ENCODE measurements at regions not wholly inside any gene's neighbourhood (a gene's known extent, or its start where the extent isn't known, plus 50 kb on each side); places are given as distances from the start of the nearest gene placed in this dataset.

GRCh38 chr13:44031555-44031954, 151.9 kb downstream of the LACC1 start:
- intact Hi-C loops (cut with DNase I; ENCODE audit: low total_unique reads), result no loop called here
- H3K36me3 ChIP-seq, result no peaks in the 10 kb centered on the region
- no peak for TF ChIP-seq CTCF (IDR thresholded peaks at IDR 0.05)
- TF ChIP-seq POLR2A (IDR thresholded peaks at IDR 0.05), result no peak
- no peak for TF ChIP-seq POLR2AphosphoS5 (IDR thresholded peaks at IDR 0.05)
- no peak for DNase-seq (ENCODE audit: low spot score in 2 of 2)
- H3K4me1 ChIP-seq, result no peaks in the 10 kb centered on the region
- H3K9me3 ChIP-seq, result no peaks in the 10 kb centered on the region
- no peak overlapping the region for H3K4me3 ChIP-seq
- H3K27ac ChIP-seq, result no peak overlapping the region
- no peaks in the 10 kb centered on the region for H3K27me3 ChIP-seq

GRCh38 chr13:44032802-44033201, 153.1 kb downstream of the LACC1 start:
- no peak for DNase-seq (ENCODE audit: low spot score in 2 of 2)
- no peaks in the 10 kb centered on the region for H3K27me3 ChIP-seq
- H3K4me1 ChIP-seq, result no peaks in the 10 kb centered on the region
- H3K27ac ChIP-seq, result no peak overlapping the region
- TF ChIP-seq POLR2A (IDR thresholded peaks at IDR 0.05) (no peak), POLR2AphosphoS5 (IDR thresholded peaks at IDR 0.05) (no peak), CTCF (IDR thresholded peaks at IDR 0.05) (no peak)
- intact Hi-C loops (cut with DNase I; ENCODE audit: low total_unique reads), result no loop called here
- H3K36me3 ChIP-seq, result no peaks in the 10 kb centered on the region
- H3K9me3 ChIP-seq, result no peaks in the 10 kb centered on the region
- H3K4me3 ChIP-seq, result no peak overlapping the region

- DNase-seq (ENCODE audit: low spot score in 2 of 2), result no peak
- Histone ChIP-seq H3K27ac (no peak overlapping the region), H3K27me3 (no peaks in the 10 kb centered on the region), H3K4me3 (no peak overlapping the region), H3K4me1 (no peaks in the 10 kb centered on the region), H3K9me3 (no peaks in the 10 kb centered on the region), H3K36me3 (no peaks in the 10 kb centered on the region)
- intact Hi-C loops (cut with DNase I; ENCODE audit: low total_unique reads), result loop anchor here (5.0 kb wide), 1 partner anchor 772 kb away; no protein-coding TSS in a partner anchor
- TF ChIP-seq POLR2A (IDR thresholded peaks at IDR 0.05) (no peak), CTCF (IDR thresholded peaks at IDR 0.05) (no peak), POLR2AphosphoS5 (IDR thresholded peaks at IDR 0.05) (no peak)
Observed at GRCh38 chr13:44035400-44035799, 155.7 kb downstream of the LACC1 start.

GRCh38 chr13:44040070-44040817, 160.5 kb downstream of the LACC1 start:
- intact Hi-C loops (cut with DNase I; ENCODE audit: low total_unique reads), result no loop called here
- no peaks in the 10 kb centered on the region for H3K9me3 ChIP-seq
- H3K4me1 ChIP-seq, result no peaks in the 10 kb centered on the region
- no peaks in the 10 kb centered on the region for H3K36me3 ChIP-seq
- TF ChIP-seq POLR2AphosphoS5 (IDR thresholded peaks at IDR 0.05), result no peak
- no peak for TF ChIP-seq CTCF (IDR thresholded peaks at IDR 0.05)
- no peak for TF ChIP-seq POLR2A (IDR thresholded peaks at IDR 0.05)
- no peaks in the 10 kb centered on the region for H3K27me3 ChIP-seq
- no peak overlapping the region for H3K27ac ChIP-seq
- no peak for DNase-seq (ENCODE audit: low spot score in 2 of 2)
- no peak overlapping the region for H3K4me3 ChIP-seq

- no peaks in the 10 kb centered on the region for H3K36me3 ChIP-seq
- TF ChIP-seq CTCF (IDR thresholded peaks at IDR 0.05) (no peak), POLR2A (IDR thresholded peaks at IDR 0.05) (no peak), POLR2AphosphoS5 (IDR thresholded peaks at IDR 0.05) (no peak)
- intact Hi-C loops (cut with DNase I; ENCODE audit: low total_unique reads), result no loop called here
Observed at GRCh38 chr13:44040818-44041100, 161.1 kb downstream of the LACC1 start.

More at GRCh38 chr13:44040818-44041100, 161.1 kb downstream of the LACC1 start:
- Histone ChIP-seq H3K27ac (no peak overlapping the region), H3K4me1 (no peaks in the 10 kb centered on the region), H3K27me3 (no peaks in the 10 kb centered on the region), H3K4me3 (no peak overlapping the region), H3K9me3 (no peaks in the 10 kb centered on the region)
- no peak for DNase-seq (ENCODE audit: low spot score in 2 of 2)
